ENCODE measurements at regions not wholly inside any gene's neighbourhood (a gene's known extent, or its start where the extent isn't known, plus 50 kb on each side); places are given as distances from the start of the nearest gene placed in this dataset.

- no peak for ATAC-seq
These were observed 198.6 kb upstream of the SALL1 start for GRCh38 chr16:51349626-51350025.

GRCh38 chr16:51343411-51343810, 192.3 kb upstream of the SALL1 start:
- ATAC-seq = no peak
- TF ChIP-seq ZC3H10 (CRISPR knock-in tag; IDR thresholded peaks at IDR 0.05) = no peak

More at GRCh38 chr16:51349626-51350025, 198.6 kb upstream of the SALL1 start:
- TF ChIP-seq ZNF8 (CRISPR knock-in tag; IDR thresholded peaks at IDR 0.05) (no peak), ZFP30 (CRISPR knock-in tag; IDR thresholded peaks at IDR 0.05) (no peak), PATZ1 (CRISPR knock-in tag; IDR thresholded peaks at IDR 0.05; ENCODE audit: borderline replicate concordance) (no peak), TSHZ2 (CRISPR knock-in tag; IDR thresholded peaks at IDR 0.05) (no peak), ZNF70 (CRISPR knock-in tag; IDR thresholded peaks at IDR 0.05) (no peak), ESRRG (CRISPR knock-in tag; IDR thresholded peaks at IDR 0.05) (no peak), CSDC2 (CRISPR knock-in tag; IDR thresholded peaks at IDR 0.05) (no peak), ARNTL (CRISPR knock-in tag; IDR thresholded peaks at IDR 0.05; ENCODE audit: borderline replicate concordance, low read depth) (no peak), ZNF565 (CRISPR knock-in tag; conservative IDR thresholded peaks at IDR 0.05; ENCODE audit: low read depth) (no peak), GLIS3 (CRISPR knock-in tag; IDR thresholded peaks at IDR 0.05) (no peak), ISL1 (CRISPR knock-in tag; IDR thresholded peaks at IDR 0.05) (no peak), OSR1 (CRISPR knock-in tag; IDR thresholded peaks at IDR 0.05) (no peak), ZC3H10 (CRISPR knock-in tag; IDR thresholded peaks at IDR 0.05) (no peak), ZFP3 (CRISPR knock-in tag; IDR thresholded peaks at IDR 0.05) (no peak), CREB5 (CRISPR knock-in tag; IDR thresholded peaks at IDR 0.05; ENCODE audit: low read depth) (no peak)

GRCh38 chr16:51341204-51341603, 190.1 kb upstream of the SALL1 start:
- TF ChIP-seq SNAI2 (CRISPR knock-in tag; IDR thresholded peaks at IDR 0.05) (no peak), TCF4 (CRISPR knock-in tag; IDR thresholded peaks at IDR 0.05; ENCODE audit: borderline replicate concordance) (no peak), ARNTL (CRISPR knock-in tag; IDR thresholded peaks at IDR 0.05; ENCODE audit: borderline replicate concordance, low read depth) (no peak), ZFP30 (CRISPR knock-in tag; IDR thresholded peaks at IDR 0.05) (no peak), ZFP3 (CRISPR knock-in tag; IDR thresholded peaks at IDR 0.05) (no peak), OSR1 (CRISPR knock-in tag; IDR thresholded peaks at IDR 0.05) (no peak), RARB (CRISPR knock-in tag; IDR thresholded peaks at IDR 0.05) (no peak), PATZ1 (CRISPR knock-in tag; IDR thresholded peaks at IDR 0.05; ENCODE audit: borderline replicate concordance) (no peak), TOX (CRISPR knock-in tag; IDR thresholded peaks at IDR 0.05; ENCODE audit: borderline replicate concordance) (no peak), ZNF8 (CRISPR knock-in tag; IDR thresholded peaks at IDR 0.05) (no peak), TSHZ2 (CRISPR knock-in tag; IDR thresholded peaks at IDR 0.05) (no peak), ZC3H10 (CRISPR knock-in tag; IDR thresholded peaks at IDR 0.05) (no peak)
- no peak for ATAC-seq
